A172 (cell line): ENCODE measurements at regions not wholly inside any gene's neighbourhood (a gene's known extent, or its start where the extent isn't known, plus 50 kb on each side); places are given as distances from the start of the nearest gene placed in this dataset.

Experiments
- DNase-seq: peaks from one replicate; pipeline ENCODE4 v3.0.0-alpha.2; 2015; ENCODE audit warnings: low spot score

DNA sequence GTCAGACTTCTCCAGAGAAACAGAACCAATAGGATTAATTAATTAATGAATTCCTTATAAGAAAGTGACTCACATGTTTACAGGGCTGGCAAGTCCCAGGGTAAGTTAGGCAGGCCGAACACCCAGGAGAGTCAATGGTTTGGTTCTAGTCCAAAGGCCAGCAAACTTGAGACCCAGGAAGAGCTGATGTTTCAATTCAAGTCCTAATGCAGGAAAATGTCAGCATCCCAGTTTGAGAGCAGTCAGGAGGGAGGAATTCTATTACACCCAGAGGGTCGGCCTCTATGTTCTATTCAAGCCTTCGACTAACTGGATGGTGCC is 466.0 kb downstream of the INSC start:
- no peak for DNase-seq

DNA sequence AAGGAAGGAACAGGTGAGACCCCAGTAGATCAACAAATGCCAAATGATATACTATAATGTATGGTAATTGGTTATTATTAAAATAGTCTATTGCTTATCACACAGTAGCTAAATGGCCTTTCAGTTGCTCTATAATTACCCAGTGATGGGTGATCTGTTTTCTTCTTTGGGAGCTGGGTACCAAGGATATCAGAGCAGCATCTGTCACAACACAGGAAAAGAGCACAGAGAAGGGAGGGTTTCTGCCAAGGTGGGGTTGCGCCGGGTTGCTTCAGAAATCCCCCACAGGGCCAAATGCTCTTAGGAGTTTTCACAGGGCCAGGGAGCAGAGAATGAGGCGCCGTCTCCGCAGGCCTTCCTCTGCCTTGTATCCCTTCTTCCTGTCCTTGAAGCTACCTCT is 469.4 kb downstream of the INSC start:
- no peak for DNase-seq

- no peak for DNase-seq
Measured at GRCh38 chr11:15585602-15586331, 471.0 kb downstream of the INSC start.

DNA sequence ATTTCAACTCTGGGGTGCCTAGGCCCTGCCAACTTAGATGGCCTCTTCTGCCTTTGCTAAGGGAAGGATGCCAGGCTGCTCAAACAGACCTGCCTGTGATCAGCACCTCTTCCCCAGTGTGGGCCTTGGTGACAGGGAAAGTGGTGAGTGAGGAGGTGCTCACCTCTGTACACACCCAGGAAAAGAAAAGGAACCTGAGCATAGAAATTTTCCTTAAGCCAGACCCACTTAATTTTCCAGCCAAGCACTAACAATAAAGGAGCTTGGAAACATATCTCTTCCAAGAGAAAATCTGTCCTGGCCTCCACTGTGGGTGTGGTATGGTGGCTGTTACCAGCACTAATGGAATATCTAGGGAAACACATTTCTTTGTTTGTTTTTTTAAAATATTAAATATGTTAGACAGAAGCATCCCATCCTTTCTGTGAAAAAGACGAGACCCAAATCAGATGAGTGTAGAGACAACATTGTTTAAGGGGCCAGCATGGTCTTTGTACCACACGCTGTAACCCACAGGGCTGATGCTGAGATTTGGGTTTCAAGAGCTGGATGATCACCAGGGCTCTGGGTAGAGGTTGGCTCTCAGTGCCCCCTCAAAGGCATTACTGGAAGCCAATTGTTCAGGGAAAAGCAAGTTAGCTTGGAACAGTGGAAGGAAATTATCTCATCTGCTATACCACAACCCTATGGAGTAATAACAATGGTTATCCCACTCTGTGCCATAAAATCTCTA is 472.2 kb downstream of the INSC start:
- DNase-seq = no peak

- no peak for DNase-seq
Measured at GRCh38 chr11:15589070-15589626, 474.4 kb downstream of the INSC start.

GRCh38 chr11:15590132-15590531 is 475.4 kb downstream of the INSC start:
- no peak for DNase-seq

DNA sequence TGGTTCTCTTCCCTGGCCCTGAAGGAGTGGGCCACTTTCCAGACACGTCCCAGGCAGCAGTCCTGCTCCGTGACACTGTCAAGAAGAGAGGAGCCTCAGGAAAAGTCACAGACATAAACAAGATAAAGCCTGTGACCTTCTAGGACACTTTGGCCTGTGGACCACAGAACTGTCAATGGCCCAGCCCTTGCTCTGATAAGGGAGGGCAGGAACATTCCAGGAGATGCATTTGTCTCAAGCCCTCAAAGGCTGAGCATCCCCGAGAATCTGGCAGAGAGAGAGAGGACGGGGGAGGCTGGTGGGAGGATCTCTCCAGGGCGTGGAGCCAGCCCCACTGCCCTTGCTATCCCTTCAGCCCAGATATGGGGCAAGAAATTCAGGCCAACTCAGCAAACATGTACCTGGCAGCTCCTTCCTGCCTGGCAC is 476.4 kb downstream of the INSC start:
- no peak for DNase-seq

DNA sequence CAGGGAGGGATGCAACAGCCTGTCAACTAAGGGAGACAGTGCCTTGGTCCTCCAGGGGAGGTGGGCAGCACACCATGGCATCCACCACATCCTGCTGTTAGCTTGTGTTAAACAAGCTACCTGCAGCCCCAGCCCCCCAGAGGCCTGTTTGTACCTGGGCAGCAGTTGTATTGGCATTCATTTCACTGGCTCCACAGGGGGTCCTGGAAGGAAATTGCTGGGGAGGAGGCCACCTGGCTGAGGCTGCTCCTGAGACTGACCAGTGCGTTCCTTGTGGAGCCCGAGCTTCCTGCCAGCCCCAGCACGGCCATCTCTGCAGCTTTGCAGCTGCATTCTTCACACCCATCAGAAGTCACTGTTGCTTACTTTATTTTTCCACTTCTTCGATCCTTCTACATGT is 479.9 kb downstream of the INSC start:
- no peak for DNase-seq

GRCh38 chr11:15599376-15599775 is 484.7 kb downstream of the INSC start:
- no peak for DNase-seq

- no peak for DNase-seq
Measured at GRCh38 chr11:15602047-15602446, 487.3 kb downstream of the INSC start.

- DNase-seq = no peak
Measured at GRCh38 chr11:15602785-15603567, 488.3 kb downstream of the INSC start.

- no peak for DNase-seq
Measured at GRCh38 chr11:15605094-15605493, 490.4 kb downstream of the INSC start.

- DNase-seq = no peak
Measured at GRCh38 chr11:15607361-15608036, 492.8 kb downstream of the INSC start.

- no peak for DNase-seq
Measured at GRCh38 chr11:15609445-15609844, 494.7 kb downstream of the INSC start.

DNA sequence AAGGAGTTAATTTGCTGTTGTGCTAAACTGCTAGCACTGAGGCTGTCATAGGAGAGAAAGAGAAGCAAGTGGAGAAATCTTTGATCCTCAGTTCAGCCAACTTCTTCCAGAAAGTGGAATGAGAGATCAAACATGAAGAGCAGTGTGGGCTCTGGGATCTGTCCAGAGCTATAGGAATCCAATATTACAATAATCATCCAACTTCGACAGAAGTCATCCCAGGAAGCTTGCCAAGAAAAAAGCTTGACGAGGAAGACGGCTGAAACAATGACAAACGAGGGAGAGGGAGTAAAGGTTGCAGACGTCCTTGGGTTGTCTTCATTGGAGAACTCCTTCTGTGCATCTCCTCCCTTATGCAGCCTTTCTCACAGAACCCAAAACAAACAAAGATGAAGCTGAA is 496.2 kb downstream of the INSC start:
- no peak for DNase-seq

GRCh38 chr11:15613251-15613650 is 498.5 kb downstream of the INSC start:
- no peak for DNase-seq

GRCh38 chr11:15613789-15614188 is 499.1 kb downstream of the INSC start:
- DNase-seq = no peak

DNA sequence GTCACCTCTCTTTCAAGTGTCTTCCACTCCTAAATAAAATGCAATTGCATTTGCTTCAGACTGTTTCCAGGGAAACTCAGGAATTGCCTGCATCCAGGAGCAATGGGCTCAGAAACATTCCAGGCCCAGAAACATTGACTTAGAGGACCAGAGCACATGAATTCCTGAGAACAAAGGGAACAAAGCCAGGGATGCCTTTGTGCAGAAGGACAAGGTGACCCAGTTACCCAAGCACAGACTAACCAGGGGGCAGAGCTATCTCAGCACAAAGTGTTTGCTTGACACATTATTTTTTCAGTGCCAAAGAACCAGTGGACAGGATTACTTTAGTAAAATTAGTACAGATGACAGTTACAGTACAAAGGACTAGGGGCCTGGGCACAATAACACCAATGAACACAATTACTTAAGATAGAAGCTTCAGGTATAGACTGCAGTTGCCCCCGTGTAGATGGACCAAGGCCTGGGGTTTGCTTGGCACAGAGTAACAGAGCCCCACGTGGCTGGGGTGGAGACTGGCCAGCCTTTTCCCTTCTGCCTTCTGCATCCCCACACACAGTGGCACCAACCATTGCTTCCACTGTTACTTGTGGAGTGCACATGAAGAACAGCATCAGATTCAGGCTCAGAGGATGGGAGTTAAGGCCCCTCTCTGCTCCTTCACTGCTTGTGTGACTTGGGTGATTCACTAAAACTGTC is 500.8 kb downstream of the INSC start:
- DNase-seq = no peak

- DNase-seq = no peak
Measured at GRCh38 chr11:15616130-15617105, 501.7 kb downstream of the INSC start.

DNA sequence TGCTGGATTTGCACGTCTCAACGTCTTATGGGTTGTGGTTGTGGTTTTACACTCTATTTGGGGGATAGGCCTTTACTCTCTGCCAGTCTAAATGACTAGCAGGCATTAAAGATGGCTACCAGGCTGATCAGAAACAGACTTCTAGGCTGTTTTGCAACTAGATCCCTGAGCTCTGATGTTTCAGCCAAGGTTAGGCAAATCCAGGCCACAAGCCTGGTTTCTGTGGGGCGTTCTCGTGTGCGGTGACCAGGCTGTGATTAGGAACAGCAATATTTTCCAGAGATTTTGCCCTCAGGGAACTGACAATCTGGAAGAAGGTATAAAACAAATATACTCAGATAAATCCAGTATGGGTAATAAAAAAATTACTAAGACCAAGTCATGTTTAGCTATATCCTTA is 502.4 kb downstream of the INSC start:
- no peak for DNase-seq
